Liver (tissue), 3 donors: ENCODE measurements at regions not wholly inside any gene's neighbourhood (a gene's known extent, or its start where the extent isn't known, plus 50 kb on each side); places are given as distances from the start of the nearest gene placed in this dataset.

Experiments used
- EGR1 ChIP-seq, 2 donors: IDR thresholded peaks; 2 replicates each; pipeline ENCODE4 v1.6.1; 2016 to 2018; ENCODE audit warnings: antibody characterized with exemption in 2 of 2, low read depth in 2 of 2
- HNF4A ChIP-seq, 2 donors: conservative IDR thresholded peaks; 2 replicates each; pipeline ENCODE4 v1.6.1; 2016; ENCODE audit warnings: antibody characterized with exemption in 2 of 2, mild to moderate bottlenecking in 2 of 2
- HNF4G ChIP-seq: IDR thresholded peaks from 2 replicates; pipeline ENCODE4 v1.6.1; 2016; ENCODE audit warnings: antibody characterized with exemption
- JUND ChIP-seq, 2 donors: IDR thresholded peaks; 2 replicates each; pipeline ENCODE4 v1.6.1; 2016; ENCODE audit warnings: antibody characterized with exemption in 2 of 2
- NR2F2 ChIP-seq: IDR thresholded peaks from 2 replicates; pipeline ENCODE4 v1.6.1; 2016; ENCODE audit warnings: antibody characterized with exemption
- RAD21 ChIP-seq, 2 donors: IDR thresholded peaks; 2 replicates each; pipeline ENCODE4 v1.6.1; 2016; ENCODE audit warnings: antibody characterized with exemption in 2 of 2, mild to moderate bottlenecking in 2 of 2
- RXRA ChIP-seq, 2 donors: IDR thresholded peaks; 2 replicates each; pipeline ENCODE4 v1.6.1; 2017 to 2018; ENCODE audit warnings: antibody characterized with exemption in 2 of 2, mild to moderate bottlenecking in 1 of 2
- SP1 ChIP-seq: IDR thresholded peaks from 2 replicates; pipeline ENCODE4 v1.6.1; 2018; ENCODE audit warnings: antibody characterized with exemption, mild to moderate bottlenecking
- TAF1 ChIP-seq: conservative IDR thresholded peaks from 2 replicates; pipeline ENCODE4 v1.6.1; 2016; ENCODE audit warnings: antibody characterized with exemption, mild to moderate bottlenecking
- YY1 ChIP-seq: IDR thresholded peaks from 2 replicates; pipeline ENCODE4 v1.6.1; 2016; ENCODE audit warnings: antibody characterized with exemption, mild to moderate bottlenecking
- TF ChIP-seq, protein P1 (sequence below): fragments of 150-350 bp; IDR thresholded peaks from 2 replicates; pipeline ENCODE4 v1.5.1; 2017; ENCODE audit warnings: improper control_type of control experiment, low read depth, low read length; ENCODE audit not compliant: missing input control
- TF ChIP-seq, protein P2 (sequence below): IDR thresholded peaks from 2 replicates; pipeline ENCODE4 v1.6.1; 2016; ENCODE audit warnings: antibody characterized with exemption, mild to moderate bottlenecking
- TF ChIP-seq, protein P3 (sequence below): IDR thresholded peaks from 2 replicates; pipeline ENCODE4 v1.6.1; 2016; ENCODE audit warnings: antibody characterized with exemption
- TF ChIP-seq, protein P4 (sequence below): IDR thresholded peaks from 2 replicates; pipeline ENCODE4 v1.6.1; 2016; ENCODE audit warnings: antibody characterized with exemption
- donor health status: healthy.
- donor health status: healthy.

DNA sequence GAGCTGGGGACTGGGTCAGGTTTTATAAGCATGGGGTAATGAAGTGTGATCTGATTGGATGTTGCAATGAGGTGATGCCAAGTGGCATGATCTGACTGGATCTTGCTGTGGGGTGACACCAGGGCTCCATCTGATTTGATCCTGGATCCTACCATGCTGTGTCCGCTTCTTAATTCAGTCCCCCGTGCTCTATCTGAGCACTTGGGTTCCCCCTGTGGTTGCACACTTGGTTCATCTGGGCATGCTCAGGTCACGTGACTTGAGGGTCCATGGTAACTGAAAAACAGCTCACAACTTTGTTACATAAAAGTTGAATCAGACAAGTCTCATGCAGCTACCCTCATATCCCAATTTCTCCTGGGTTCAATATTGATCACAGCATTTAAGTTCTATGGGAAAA is 448.6 kb upstream of the NRP1 start:
- TF ChIP-seq HNF4G: no peak
- TF ChIP-seq TAF1: no peak
- TF ChIP-seq NR2F2: no peak
- no peak for TF ChIP-seq EGR1 (IDR thresholded peaks at IDR 0.05; ENCODE audit: low read depth in 2 of 2)
- TF ChIP-seq, protein P1, sequence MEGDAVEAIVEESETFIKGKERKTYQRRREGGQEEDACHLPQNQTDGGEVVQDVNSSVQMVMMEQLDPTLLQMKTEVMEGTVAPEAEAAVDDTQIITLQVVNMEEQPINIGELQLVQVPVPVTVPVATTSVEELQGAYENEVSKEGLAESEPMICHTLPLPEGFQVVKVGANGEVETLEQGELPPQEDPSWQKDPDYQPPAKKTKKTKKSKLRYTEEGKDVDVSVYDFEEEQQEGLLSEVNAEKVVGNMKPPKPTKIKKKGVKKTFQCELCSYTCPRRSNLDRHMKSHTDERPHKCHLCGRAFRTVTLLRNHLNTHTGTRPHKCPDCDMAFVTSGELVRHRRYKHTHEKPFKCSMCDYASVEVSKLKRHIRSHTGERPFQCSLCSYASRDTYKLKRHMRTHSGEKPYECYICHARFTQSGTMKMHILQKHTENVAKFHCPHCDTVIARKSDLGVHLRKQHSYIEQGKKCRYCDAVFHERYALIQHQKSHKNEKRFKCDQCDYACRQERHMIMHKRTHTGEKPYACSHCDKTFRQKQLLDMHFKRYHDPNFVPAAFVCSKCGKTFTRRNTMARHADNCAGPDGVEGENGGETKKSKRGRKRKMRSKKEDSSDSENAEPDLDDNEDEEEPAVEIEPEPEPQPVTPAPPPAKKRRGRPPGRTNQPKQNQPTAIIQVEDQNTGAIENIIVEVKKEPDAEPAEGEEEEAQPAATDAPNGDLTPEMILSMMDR: no peak
- TF ChIP-seq, protein P2, sequence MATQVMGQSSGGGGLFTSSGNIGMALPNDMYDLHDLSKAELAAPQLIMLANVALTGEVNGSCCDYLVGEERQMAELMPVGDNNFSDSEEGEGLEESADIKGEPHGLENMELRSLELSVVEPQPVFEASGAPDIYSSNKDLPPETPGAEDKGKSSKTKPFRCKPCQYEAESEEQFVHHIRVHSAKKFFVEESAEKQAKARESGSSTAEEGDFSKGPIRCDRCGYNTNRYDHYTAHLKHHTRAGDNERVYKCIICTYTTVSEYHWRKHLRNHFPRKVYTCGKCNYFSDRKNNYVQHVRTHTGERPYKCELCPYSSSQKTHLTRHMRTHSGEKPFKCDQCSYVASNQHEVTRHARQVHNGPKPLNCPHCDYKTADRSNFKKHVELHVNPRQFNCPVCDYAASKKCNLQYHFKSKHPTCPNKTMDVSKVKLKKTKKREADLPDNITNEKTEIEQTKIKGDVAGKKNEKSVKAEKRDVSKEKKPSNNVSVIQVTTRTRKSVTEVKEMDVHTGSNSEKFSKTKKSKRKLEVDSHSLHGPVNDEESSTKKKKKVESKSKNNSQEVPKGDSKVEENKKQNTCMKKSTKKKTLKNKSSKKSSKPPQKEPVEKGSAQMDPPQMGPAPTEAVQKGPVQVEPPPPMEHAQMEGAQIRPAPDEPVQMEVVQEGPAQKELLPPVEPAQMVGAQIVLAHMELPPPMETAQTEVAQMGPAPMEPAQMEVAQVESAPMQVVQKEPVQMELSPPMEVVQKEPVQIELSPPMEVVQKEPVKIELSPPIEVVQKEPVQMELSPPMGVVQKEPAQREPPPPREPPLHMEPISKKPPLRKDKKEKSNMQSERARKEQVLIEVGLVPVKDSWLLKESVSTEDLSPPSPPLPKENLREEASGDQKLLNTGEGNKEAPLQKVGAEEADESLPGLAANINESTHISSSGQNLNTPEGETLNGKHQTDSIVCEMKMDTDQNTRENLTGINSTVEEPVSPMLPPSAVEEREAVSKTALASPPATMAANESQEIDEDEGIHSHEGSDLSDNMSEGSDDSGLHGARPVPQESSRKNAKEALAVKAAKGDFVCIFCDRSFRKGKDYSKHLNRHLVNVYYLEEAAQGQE: no peak
- TF ChIP-seq SP1: no peak
- TF ChIP-seq, protein P3, sequence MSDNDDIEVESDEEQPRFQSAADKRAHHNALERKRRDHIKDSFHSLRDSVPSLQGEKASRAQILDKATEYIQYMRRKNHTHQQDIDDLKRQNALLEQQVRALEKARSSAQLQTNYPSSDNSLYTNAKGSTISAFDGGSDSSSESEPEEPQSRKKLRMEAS: no peak
- no peak for TF ChIP-seq YY1
- TF ChIP-seq RXRA (IDR thresholded peaks at IDR 0.05): no peak
- TF ChIP-seq, protein P4, sequence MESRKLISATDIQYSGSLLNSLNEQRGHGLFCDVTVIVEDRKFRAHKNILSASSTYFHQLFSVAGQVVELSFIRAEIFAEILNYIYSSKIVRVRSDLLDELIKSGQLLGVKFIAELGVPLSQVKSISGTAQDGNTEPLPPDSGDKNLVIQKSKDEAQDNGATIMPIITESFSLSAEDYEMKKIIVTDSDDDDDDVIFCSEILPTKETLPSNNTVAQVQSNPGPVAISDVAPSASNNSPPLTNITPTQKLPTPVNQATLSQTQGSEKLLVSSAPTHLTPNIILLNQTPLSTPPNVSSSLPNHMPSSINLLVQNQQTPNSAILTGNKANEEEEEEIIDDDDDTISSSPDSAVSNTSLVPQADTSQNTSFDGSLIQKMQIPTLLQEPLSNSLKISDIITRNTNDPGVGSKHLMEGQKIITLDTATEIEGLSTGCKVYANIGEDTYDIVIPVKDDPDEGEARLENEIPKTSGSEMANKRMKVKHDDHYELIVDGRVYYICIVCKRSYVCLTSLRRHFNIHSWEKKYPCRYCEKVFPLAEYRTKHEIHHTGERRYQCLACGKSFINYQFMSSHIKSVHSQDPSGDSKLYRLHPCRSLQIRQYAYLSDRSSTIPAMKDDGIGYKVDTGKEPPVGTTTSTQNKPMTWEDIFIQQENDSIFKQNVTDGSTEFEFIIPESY: no peak
- TF ChIP-seq RAD21 (IDR thresholded peaks at IDR 0.05): no peak
- TF ChIP-seq JUND (IDR thresholded peaks at IDR 0.05): no peak
- TF ChIP-seq HNF4A (conservative IDR thresholded peaks at IDR 0.05): no peak
